H1 (cell line): ENCODE measurements at regions not wholly inside any gene's neighbourhood (a gene's known extent, or its start where the extent isn't known, plus 50 kb on each side); places are given as distances from the start of the nearest gene placed in this dataset.

Experiments
- CTCF ChIA-PET: fragments of 300-600 bp; sonication (Branson Sonifier 250); formaldehyde crosslinking; loops from one replicate; lab custom pipeline; 2021; ENCODE audit not compliant: partially characterized antibody; lab: Charles Lee
- POLR2A ChIA-PET: fragments of 300-600 bp; sonication (Branson Sonifier 250); formaldehyde crosslinking; loops from one replicate; lab custom pipeline; 2021; ENCODE audit warnings: inconsistent platforms; ENCODE audit not compliant: partially characterized antibody; lab: Charles Lee
- DNase-seq, 2 experiments: peaks; one replicate each; pipeline versions ENCODE4 v3.0.0 to v3.0.0-alpha.2; 2010 to 2022; ENCODE audit warnings: low spot score in 2 of 2, low read depth in 1 of 2, mixed read lengths in 1 of 2
- FAIRE-seq: peaks from 2 replicates; lab custom pipeline; 2011; peaks lifted over from hg19 to GRCh38; lab: Jason Lieb, UNC
- H2AFZ ChIP-seq: 2 replicates; pipeline ENCODE4 v1.8.1; 2012; ENCODE audit warnings: low read length, inconsistent platforms
- H2AK5ac ChIP-seq: 2 replicates; pipeline ENCODE4 v1.6.1; 2013; ENCODE audit warnings: low read depth, low read length
- H2BK120ac ChIP-seq: replicated peaks from 2 replicates; pipeline ENCODE3; 2013; ENCODE audit warnings: low read depth, low read length, inconsistent platforms
- H2BK12ac ChIP-seq: 2 replicates; pipeline ENCODE4 v1.6.1; 2013; ENCODE audit warnings: low read depth, low read length
- H2BK15ac ChIP-seq: 2 replicates; pipeline ENCODE4 v1.6.1; 2013; ENCODE audit warnings: low read length
- H2BK20ac ChIP-seq: 2 replicates; pipeline ENCODE4 v1.6.1; 2013; ENCODE audit warnings: low read length
- H2BK5ac ChIP-seq: 2 replicates; pipeline ENCODE4 v1.6.1; 2013; ENCODE audit warnings: low read depth, low read length
- H3K14ac ChIP-seq: 2 replicates; pipeline ENCODE4 v1.6.1; 2013; ENCODE audit warnings: inconsistent platforms; ENCODE audit not compliant: insufficient read length
- H3K18ac ChIP-seq: 2 replicates; pipeline ENCODE4 v1.6.1; 2013; ENCODE audit warnings: low read length; ENCODE audit errors: extremely low read depth
- H3K23ac ChIP-seq: 2 replicates; pipeline ENCODE4 v1.6.1; 2013; ENCODE audit warnings: inconsistent platforms; ENCODE audit not compliant: insufficient read length
- H3K23me2 ChIP-seq: 2 replicates; pipeline ENCODE4 v1.6.1; 2013; ENCODE audit warnings: low read depth, low read length
- H3K27ac ChIP-seq: 2 replicates; pipeline ENCODE4 v1.6.1; 2011; ENCODE audit warnings: low read depth, low read length, inconsistent platforms
- H3K27me3 ChIP-seq, 4 experiments: replicated peaks in 1 of 4; 1 replicate in 1 of 4; 2 replicates in 3 of 4; pipeline versions ENCODE4 v1.6.1 to v1.8.1; 2011 to 2013; ENCODE audit warnings: low read length in 3 of 4, mild to moderate bottlenecking in 3 of 4, inconsistent platforms in 2 of 4, mixed read lengths in 2 of 4, moderate library complexity in 1 of 4; ENCODE audit not compliant: control insufficient read depth in 3 of 4, insufficient read depth in 3 of 4; ENCODE audit errors: extremely low read depth in 1 of 4
- H3K36me3 ChIP-seq, 4 experiments: 2 replicates each; pipeline versions ENCODE4 v1.6.1 to v1.8.1; 2011 to 2013; ENCODE audit warnings: mild to moderate bottlenecking in 4 of 4, low read length in 3 of 4, moderate library complexity in 2 of 4, control low read depth in 1 of 4, inconsistent platforms in 1 of 4; ENCODE audit not compliant: insufficient read depth in 4 of 4, control insufficient read depth in 2 of 4
- H3K4ac ChIP-seq: replicated peaks from 2 replicates; pipeline ENCODE3; 2013; ENCODE audit warnings: low read length, low read depth, mixed read lengths, inconsistent platforms; ENCODE audit not compliant: insufficient read length
- H3K4me1 ChIP-seq, 4 experiments: replicated peaks in 1 of 4; 1 replicate in 1 of 4; 2 replicates in 3 of 4; pipeline versions ENCODE4 v1.6.1 to v1.8.1; 2011 to 2013; ENCODE audit warnings: low read length in 3 of 4, inconsistent platforms in 2 of 4, mixed read lengths in 1 of 4; ENCODE audit not compliant: insufficient read depth in 4 of 4, control insufficient read depth in 3 of 4
- H3K4me2 ChIP-seq, 2 experiments: 2 replicates each; pipeline versions ENCODE4 v1.6.1 to v1.8.1; 2011 to 2013; ENCODE audit warnings: low read depth in 2 of 2, low read length in 2 of 2, control low read depth in 1 of 2, inconsistent platforms in 1 of 2, mild to moderate bottlenecking in 1 of 2; ENCODE audit not compliant: insufficient read depth in 1 of 2
- H3K4me3 ChIP-seq, 4 experiments: fragments of 200-600, 300-600 bp in 1 of 4; sonication (generic), shearing (Covaris generic), sonication (Bioruptor Twin) in 1 of 4; 2 replicates each; pipeline versions ENCODE4 v1.5.1 to v1.8.1; 2011 to 2016; ENCODE audit warnings: low read length in 4 of 4, low read depth in 3 of 4, control low read depth in 2 of 4, inconsistent platforms in 2 of 4, mild to moderate bottlenecking in 2 of 4, mixed read lengths in 1 of 4, moderate library complexity in 1 of 4; ENCODE audit not compliant: insufficient read depth in 2 of 4; ENCODE audit errors: extremely low read depth in 1 of 4
- H3K56ac ChIP-seq: replicated peaks from 2 replicates; pipeline ENCODE3; 2013; ENCODE audit warnings: low read depth, mild to moderate bottlenecking, mixed read lengths, low read length, inconsistent platforms; ENCODE audit not compliant: insufficient read length
- H3K79me1 ChIP-seq: 2 replicates; pipeline ENCODE4 v1.6.1; 2013; ENCODE audit warnings: low read depth, low read length, control low read depth
- H3K79me2 ChIP-seq, 2 experiments: 2 replicates each; pipeline versions ENCODE4 v1.6.1 to v1.8.1; 2012 to 2013; ENCODE audit warnings: low read length in 2 of 2, mild to moderate bottlenecking in 2 of 2, inconsistent platforms in 1 of 2; ENCODE audit not compliant: insufficient read depth in 2 of 2, control insufficient read depth in 1 of 2
- H3K9ac ChIP-seq, 4 experiments: replicated peaks in 1 of 4; 1 replicate in 1 of 4; 2 replicates in 3 of 4; pipeline versions ENCODE4 v1.6.1 to v1.8.1; 2011 to 2013; ENCODE audit warnings: low read depth in 3 of 4, low read length in 3 of 4, control low read depth in 2 of 4, mild to moderate bottlenecking in 2 of 4, moderate library complexity in 2 of 4, inconsistent platforms in 1 of 4; ENCODE audit errors: extremely low read depth in 1 of 4
- H3K9me3 ChIP-seq, 2 experiments: 2 replicates each; pipeline versions ENCODE4 v1.6.1 to v1.8.1; 2012 to 2013; ENCODE audit warnings: mild to moderate bottlenecking in 2 of 2, moderate library complexity in 2 of 2, control low read depth in 1 of 2, inconsistent platforms in 1 of 2, low read depth in 1 of 2, low read length in 1 of 2, mixed read lengths in 1 of 2; ENCODE audit not compliant: insufficient read depth in 2 of 2
- H4K20me1 ChIP-seq, 2 experiments: replicated peaks in 1 of 2; 2 replicates each; pipeline versions ENCODE3 to v1.8.1; 2011 to 2013; ENCODE audit warnings: inconsistent platforms in 2 of 2, low read length in 2 of 2, mild to moderate bottlenecking in 1 of 2; ENCODE audit not compliant: insufficient read depth in 2 of 2, control insufficient read depth in 1 of 2
- H4K5ac ChIP-seq: 2 replicates; pipeline ENCODE4 v1.6.1; 2013; ENCODE audit warnings: low read length, low read depth, mixed read lengths, inconsistent platforms; ENCODE audit not compliant: insufficient read length
- H4K8ac ChIP-seq: 2 replicates; pipeline ENCODE4 v1.8.0; 2013; ENCODE audit warnings: mild to moderate bottlenecking, moderate library complexity, low read length, inconsistent platforms; ENCODE audit not compliant: insufficient read depth; ENCODE audit errors: extremely low read depth
- H4K91ac ChIP-seq: replicated peaks from 2 replicates; pipeline ENCODE3; 2013; ENCODE audit warnings: low read length, mixed read lengths, inconsistent platforms; ENCODE audit not compliant: insufficient read length
- BCL11A ChIP-seq, 2 experiments: IDR thresholded peaks; one replicate each; pipeline ENCODE4 v1.6.1; 2011; ENCODE audit warnings: low read depth in 2 of 2, low read length in 2 of 2, mild to moderate bottlenecking in 2 of 2
- CBX5 ChIP-seq: fragments of 300-800, 300-1000 bp; sonication (generic); IDR thresholded peaks from 2 replicates; pipeline ENCODE4 v1.7.1; 2016; ENCODE audit warnings: antibody characterized with exemption, low read length, low read depth
- CHD1 ChIP-seq: IDR thresholded peaks from 2 replicates; pipeline ENCODE4 v1.6.1; 2012; ENCODE audit warnings: low read depth, low read length, improper control_type of control experiment
- CHD2 ChIP-seq: IDR thresholded peaks from 2 replicates; pipeline ENCODE4 v1.6.1; 2012; ENCODE audit warnings: low read length, improper control_type of control experiment
- HDAC6 ChIP-seq: IDR thresholded peaks from one replicate; pipeline ENCODE4 v1.7.1; 2012; ENCODE audit warnings: low read depth, mild to moderate bottlenecking, inconsistent platforms, low read length, moderate library complexity
- RFX5 ChIP-seq: IDR thresholded peaks from 2 replicates; pipeline ENCODE4 v1.6.1; 2011; ENCODE audit warnings: low read depth, low read length, improper control_type of control experiment, borderline replicate concordance
- SIRT6 ChIP-seq: IDR thresholded peaks from one replicate; pipeline ENCODE4 v1.7.1; 2012; ENCODE audit warnings: low read length, inconsistent platforms
- WGBS, 2 experiments: shearing (Covaris generic) in 1 of 2; methylation state at CpG; one replicate each; pipeline versions ENCODE4 v1.1.6 to v1.1.7; 2013 to 2015; ENCODE audit warnings: low lambda C conversion rate in 2 of 2, mixed read lengths in 2 of 2, inconsistent platforms in 1 of 2, low coverage in 1 of 2, missing lambda C conversion rate in 1 of 2; ENCODE audit not compliant: insufficient replicate concordance in 2 of 2, insufficient coverage in 1 of 2, insufficient read length in 1 of 2; ENCODE audit errors: extremely low coverage in 1 of 2, missing lambda C conversion rate in 1 of 2; 5-methylcytosine and 5-hydroxymethylcytosine counted together

DNA sequence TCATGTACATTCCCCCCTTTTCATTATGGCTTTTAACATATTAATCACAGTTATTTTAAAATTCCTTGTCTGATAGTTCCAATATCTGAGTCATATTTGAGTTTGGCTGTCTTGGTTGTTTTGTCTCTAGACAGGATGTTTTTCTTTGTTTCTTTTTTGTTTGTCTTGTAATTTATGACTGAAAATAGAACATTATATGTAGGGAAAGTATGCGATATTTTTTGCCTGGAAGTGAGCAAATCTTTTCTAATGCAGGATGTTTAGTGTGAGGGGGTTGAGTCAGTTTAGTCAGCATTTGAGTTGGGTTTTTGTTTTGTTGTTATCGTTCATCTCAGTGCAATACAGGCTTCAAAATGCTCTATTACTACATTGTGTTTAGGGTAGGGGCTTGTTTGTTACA is 239.7 kb downstream of the SNAPC1 start:
- Histone ChIP-seq H4K91ac (no peak overlapping the region), H2AK5ac (no peak overlapping the region), H2AFZ (peak overlapping the region; percentile 71; the same call in 1 of the 2 replicates), H3K9ac (no peak overlapping the region), H3K4me3 (no peak overlapping the region), H2BK20ac (no peak overlapping the region), H3K4me1 (no peaks in the 10 kb centered on the region; a peak in 1 of 7 replicates), H3K18ac (no peak overlapping the region), H3K4me2 (no peak overlapping the region), H2BK15ac (no peak overlapping the region), H3K23me2 (no peaks in the 10 kb centered on the region), H4K20me1 (no peaks in the 10 kb centered on the region), H3K27me3 (no peaks in the 10 kb centered on the region), H3K14ac (no peak overlapping the region), H2BK5ac (no peak overlapping the region), H3K4ac (no peak overlapping the region), H4K8ac (no peak overlapping the region), H3K36me3 (no peaks in the 10 kb centered on the region), H3K79me1 (no peaks in the 10 kb centered on the region), H3K23ac (no peak overlapping the region), H3K27ac (no peak overlapping the region), H4K5ac (no peak overlapping the region), H3K9me3 (no peaks in the 10 kb centered on the region), H3K79me2 (no peaks in the 10 kb centered on the region), H2BK12ac (no peak overlapping the region), H3K56ac (no peak overlapping the region), H2BK120ac (no peak overlapping the region)
- WGBS, 2 experiments = 93% methylated on average over 2 of the region's 2 CpGs; no CpG with 5 or more reads in 1 of the 2 experiments
- TF ChIP-seq RFX5 (no peak), CHD2 (no peak), SIRT6 (no peak), CBX5 (no peak), CHD1 (no peak), HDAC6 (no peak), BCL11A (IDR thresholded peaks at IDR 0.05; ENCODE audit: low read depth in 2 of 2, low read length in 2 of 2) (no peak)
- ChIA-PET CTCF (no interaction called here), POLR2A (interaction anchor here (0.7 kb wide), 1 partner anchor 11 kb away, joined by 3 read pairs; no protein-coding TSS in a partner anchor)
- FAIRE-seq = no peak
- no peak for DNase-seq
